HCEC 1CT (cell line): ENCODE measurements at regions not wholly inside any gene's neighbourhood (a gene's known extent, or its start where the extent isn't known, plus 50 kb on each side); places are given as distances from the start of the nearest gene placed in this dataset.
"Not testable (repeated sequence)": the region's sequence is repeated elsewhere in the genome, so short reads cannot be mapped to it uniquely, and the experiment has no call there.

Experiments
- DNase-seq: peaks from one replicate; pipeline ENCODE4 v3.0.0-alpha.2; 2017

DNA sequence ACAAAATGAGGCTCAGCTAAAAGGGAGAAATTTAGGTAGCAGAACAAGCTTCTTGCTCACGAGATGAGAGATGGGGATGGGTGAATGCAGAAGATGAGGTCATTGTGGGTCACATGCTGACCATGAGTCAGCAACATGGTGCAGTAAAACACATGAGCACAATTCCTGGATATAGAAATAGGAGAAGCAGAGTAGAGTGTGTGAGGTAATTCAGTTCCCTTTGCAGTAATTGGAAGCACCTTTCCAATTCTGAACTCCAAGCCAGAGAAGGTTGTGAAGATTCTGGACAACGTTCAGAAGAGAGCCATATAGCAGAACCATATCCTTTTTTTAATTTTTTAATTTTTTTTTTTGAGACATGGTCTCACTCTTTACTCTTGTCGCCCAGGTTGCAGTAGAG is 62.0 kb upstream of the LMNTD1 start:
- peak; percentile 90 for DNase-seq

DNA sequence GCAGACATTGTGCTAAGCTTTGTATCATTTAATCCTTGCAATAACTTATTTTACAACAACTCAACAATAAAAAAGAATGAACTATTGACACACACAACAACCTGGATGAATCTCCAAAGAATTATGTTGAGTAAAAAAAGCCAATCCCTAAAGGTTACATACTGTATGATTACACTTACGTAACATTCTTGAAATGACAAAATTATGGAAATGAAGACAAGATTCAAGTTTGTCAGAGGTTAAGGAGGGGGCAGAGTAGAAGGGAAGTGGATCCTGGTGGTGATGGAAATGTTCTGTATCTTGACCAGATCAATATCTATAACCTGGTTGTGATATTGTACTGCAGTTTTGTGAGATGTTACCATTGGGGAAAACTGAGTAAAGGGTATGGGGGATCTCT is 63.2 kb upstream of the LMNTD1 start:
- DNase-seq, result no peak

DNA sequence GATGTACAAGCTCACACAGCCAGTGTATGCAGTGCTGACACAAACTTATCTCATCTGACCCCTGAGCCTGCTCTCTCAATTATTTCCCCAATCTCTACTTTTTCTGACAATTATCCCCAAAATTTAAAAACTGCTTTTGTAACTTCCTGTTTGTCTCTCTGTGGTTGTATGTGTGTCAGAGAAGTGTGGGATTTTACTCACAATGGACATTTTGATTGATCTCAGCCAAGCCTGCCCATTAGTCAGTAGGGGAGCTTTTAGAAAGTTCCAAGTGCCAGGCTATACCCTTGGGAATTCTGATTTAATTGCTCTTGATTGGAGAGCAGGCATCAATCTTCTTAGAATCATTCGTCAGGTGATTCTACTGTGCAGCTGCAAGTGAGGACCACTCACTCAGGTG is 64.9 kb upstream of the LMNTD1 start:
- DNase-seq, result no peak

DNA sequence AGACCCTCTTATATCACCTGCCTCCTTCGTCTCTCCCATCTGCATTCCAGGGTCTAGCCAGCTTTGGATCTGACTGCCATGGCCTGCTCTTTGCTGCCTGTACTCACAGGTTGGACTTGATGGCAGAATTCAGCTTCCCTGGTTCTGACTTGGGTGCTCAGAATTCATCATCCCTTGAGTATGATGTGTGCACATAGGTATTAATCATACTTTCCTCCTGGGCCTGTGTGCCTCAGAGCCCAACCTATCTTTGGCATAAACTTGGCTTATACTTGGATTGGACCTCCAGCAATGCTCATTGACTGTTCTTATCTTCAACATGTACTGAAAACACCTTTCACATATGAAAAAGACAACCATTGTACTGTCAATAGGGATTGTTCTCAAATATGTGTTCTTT is 70.7 kb upstream of the LMNTD1 start:
- DNase-seq, result no peak

DNA sequence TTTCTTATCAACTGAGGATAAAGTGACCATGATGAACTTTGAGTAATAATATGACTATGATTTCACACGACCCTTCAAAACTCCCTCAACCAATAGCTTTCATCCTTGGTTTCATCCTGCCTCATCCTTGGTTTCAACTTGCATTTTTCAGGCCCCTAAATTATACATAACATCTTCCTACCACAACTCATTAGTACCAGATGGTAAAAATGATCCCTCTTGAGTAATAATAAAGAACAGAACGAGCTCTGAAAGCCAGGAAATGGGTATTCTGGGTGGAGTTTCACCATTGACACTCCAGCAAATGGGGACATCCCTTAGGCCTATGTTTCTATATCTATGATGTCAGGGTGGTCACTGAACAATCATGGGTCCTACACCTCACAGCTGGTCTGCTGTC is 72.1 kb upstream of the LMNTD1 start:
- no peak for DNase-seq

- no peak for DNase-seq
Measured at GRCh38 chr12:25629341-25629740, 76.3 kb upstream of the LMNTD1 start.

GRCh38 chr12:25630735-25631515 is 77.8 kb upstream of the LMNTD1 start:
- DNase-seq, result not testable (repeated sequence)

DNA sequence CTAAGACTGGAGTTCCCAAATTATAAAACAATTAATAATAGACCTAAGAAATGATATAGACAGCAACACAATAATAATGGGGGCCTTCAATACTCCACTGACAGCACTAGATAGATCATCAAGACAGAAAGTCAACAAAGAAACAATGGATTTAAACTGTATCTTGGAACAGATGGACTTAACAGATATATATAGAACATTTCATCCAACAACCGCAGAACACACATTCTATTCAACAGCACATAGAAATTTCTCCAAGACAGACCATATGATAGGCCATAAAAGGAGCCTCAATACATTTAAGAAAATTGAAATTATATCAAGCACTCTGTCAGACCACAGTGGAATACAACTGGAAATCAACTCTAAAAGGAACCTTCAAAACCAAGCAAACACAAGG is 80.1 kb upstream of the LMNTD1 start:
- not testable (repeated sequence) for DNase-seq

DNA sequence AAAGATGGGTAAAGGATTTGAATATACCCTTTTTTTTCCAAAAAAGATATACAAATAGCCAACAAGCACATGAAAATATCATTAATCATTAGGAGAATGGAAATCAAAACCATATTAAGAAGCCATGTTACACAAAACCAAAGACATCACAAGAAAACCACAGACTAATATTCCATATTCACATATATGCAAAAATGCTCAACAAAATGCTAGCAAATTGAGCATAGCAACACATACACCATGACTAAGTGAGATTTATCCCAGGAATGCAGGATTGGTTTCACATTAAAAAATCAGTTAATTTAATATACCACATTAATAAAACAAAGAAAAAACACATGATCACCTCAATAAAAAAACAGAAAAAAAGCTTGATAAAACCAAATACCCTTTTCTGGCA is 84.7 kb upstream of the LMNTD1 start:
- DNase-seq, result no peak

DNA sequence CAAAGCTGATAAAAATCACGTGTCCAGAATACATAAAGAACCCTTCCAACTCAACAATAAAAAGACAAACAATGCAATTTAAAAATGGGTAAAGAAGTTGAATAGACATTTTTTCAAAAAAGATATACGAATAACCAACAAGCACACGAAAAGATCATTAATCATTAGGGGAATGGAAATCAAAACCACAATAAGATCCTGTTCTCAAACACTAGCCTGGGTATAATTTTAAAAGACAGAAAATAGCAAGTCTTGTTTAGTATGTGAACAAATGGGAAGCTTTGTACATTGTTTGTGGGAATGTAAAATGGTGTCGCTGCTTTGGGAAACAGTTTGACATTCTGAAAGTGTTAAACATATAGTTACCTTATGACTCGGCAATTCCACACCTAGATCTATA is 86.3 kb upstream of the LMNTD1 start:
- DNase-seq, result no peak

GRCh38 chr12:25644979-25645378 is 91.9 kb upstream of the LMNTD1 start:
- DNase-seq, result no peak

DNA sequence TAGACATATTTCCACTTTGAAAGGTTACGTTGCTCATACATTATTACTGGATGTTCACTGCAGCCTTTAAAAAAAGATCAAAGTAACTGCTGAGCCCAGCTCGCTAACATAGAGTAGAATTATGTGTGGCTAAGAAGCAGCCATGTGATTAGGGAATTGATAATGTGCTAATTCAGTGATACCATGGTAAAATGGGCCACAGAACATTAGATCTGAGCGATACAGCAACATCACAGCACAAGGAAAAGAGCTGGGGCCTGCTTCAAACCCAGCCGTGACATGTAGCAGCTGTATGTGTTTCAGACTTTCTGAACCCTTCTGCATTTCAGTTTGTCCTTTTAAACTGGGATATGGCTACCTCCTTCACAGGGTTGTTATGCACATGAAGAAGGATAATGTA is 92.3 kb upstream of the LMNTD1 start:
- no peak for DNase-seq

GRCh38 chr12:25651931-25652330 is 98.8 kb upstream of the LMNTD1 start:
- no peak for DNase-seq

DNA sequence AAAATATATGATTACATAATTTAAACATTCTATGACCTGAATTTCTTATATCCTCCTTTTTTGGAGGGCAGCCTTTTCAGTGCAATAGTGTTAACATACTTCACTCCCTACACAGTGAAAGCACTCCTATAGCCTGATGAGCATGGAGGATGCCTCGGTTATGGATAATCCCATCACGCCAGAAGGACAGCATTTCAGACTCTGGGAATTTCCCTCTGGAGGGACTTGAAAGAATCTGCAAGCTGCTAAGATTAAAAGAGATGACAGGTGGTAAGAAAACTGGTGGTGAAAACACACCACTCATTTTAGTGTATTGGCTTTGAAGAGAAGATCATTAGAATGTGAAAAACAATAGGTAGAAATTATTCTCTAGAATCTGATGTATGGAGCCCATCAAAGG is 99.3 kb upstream of the LMNTD1 start:
- DNase-seq, result no peak

DNA sequence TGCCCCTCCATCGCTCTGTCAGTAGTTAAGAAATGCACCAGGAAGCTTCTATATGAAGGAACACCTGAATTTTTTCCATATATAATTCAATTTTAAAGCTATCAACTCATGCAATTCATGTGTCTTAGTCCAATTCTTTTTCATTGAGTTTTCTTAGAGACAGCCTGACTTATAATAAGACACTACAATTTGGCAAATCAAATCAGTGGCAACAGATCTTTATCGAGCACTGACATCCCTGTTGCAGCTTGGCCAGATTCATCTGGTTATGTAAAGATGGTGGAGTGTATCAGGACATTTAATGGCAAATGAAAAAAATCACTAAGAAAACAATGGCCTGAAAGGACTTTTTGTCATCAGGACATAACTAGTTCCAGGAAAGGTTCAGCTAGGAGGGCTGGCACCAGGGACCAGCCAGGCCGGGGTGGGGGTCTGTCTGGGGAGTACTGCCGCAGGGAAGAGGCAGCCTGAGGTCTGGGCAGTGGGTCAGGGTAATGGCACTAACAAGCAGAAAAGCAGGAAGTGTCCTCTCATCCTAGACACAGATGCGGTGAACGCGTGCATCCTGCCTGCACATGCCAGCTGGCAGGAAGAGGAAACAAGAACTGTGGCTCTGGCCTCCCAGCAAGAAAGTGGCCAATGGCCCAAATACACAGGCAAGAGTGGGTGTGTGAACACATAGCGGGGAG is 100.5 kb upstream of the LMNTD1 start:
- no peak for DNase-seq

DNA sequence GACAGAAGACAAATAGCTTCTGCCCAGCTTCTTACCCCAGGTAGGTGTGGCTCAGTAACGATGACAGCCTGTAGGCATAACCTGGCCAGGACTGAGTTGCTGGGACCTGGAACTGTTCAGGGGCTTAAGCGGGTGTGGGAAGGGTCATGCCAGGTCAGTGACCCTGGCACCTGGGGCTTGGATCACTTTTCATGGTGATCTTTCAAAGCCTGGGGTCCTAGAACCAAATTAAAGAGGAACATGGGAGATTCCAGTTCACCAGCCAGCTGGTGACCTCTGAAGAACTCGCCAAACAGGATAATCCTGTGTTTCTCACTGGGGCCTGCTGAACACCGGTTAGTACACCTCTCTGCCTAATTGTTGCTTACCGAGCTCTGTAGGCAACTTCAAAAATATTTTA is 102.6 kb upstream of the LMNTD1 start:
- no peak for DNase-seq

DNA sequence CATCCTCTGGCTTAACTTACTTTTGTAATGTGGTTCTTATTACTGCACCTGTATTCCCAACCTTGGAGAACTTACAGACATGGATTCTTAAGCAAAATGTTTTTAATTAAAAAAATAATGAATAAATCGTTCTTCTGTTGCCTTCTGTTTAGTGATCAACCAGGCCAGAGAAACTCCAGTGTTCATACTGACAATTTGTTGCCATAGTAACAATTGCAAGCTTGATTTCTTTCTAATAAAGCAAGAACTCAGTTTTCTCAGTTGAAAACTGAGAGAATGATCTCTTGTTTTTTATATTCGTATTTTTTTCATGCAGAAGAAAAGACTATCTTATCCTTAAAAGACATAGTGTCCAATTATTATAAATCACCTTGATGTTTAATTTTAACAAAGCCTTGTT is 106.5 kb upstream of the LMNTD1 start:
- DNase-seq, result no peak

DNA sequence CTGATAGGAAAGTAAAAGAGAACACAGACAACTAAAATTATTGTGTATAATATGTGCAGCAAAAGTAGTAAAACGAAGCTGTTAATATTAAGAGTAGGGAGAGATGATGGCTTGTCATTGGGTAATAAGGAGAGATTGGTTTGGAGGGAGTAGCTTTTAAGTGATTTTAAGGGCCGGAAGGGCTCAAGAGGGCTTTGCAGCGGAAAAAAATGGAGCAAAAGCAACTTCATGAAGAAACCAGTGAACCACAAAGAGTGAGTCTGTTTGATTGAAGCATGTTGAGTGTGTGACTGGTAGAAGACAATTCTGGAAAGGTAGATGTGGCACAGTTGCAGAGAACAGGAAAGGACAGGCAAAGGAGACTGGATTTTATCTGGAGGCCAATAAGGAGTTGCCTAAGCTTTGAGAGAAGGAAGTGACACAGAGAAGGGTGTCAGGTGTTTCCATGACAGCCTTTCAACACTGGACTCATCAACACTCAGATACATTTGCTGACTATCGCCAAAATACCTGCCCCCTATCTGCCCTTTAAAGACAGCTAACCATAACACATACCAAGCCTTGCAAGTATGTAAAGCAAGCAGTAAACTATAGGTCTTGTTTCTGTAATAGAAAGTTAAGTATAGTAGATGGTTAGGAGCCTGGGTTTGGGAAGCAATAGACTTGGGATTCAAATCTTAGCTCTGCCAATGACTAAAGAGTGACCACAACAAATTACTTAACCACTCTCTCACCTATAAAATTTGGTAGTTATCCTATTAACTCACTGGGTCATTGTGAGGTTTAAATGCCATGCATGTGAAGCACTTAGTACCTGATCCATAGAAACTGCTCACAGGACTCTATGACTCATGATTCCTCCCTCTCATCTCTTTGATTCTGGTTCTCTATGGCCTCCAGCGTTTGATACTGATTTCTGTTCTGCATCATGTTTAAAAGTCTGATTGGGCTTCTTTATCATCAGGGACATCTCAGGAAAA is 117.3 kb upstream of the LMNTD1 start:
- DNase-seq, result no peak

- no peak for DNase-seq
Measured at GRCh38 chr12:25675808-25676207, 122.7 kb upstream of the LMNTD1 start.

DNA sequence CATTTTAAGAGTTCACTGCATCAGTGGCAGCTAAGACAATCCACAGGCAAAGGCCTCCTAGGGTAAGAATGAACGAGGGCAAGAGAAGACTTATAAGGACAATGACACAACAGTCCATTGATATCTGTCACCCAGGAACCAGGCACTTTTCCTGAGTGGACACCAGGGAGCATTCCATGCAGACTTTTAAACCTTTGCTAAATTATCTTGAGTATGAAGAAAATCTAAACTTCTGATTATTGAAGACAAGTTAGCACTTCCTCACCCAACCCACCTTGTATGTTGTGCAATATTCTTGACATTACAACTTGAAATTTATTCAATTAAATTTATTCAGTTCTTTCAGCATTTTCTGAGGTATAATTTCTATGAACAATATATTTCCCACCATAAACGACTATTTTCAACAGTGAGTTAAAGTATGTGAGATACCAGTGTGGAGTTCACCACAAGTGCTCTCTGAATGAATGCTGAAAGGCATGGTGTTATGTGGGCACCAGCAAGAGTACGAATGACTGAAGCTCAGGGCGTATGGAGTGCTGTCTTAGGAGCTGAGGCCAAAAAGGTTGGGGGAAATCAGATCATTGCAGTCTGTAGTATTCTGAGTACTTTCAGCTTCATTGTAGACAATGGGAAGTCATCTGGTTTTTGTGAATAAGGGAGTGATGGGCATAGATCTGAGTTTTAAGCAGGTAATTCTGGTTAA is 124.3 kb upstream of the LMNTD1 start:
- DNase-seq, result peak; percentile 41

- DNase-seq, result peak; percentile 22
Measured at GRCh38 chr12:25681580-25681979, 128.5 kb upstream of the LMNTD1 start.

DNA sequence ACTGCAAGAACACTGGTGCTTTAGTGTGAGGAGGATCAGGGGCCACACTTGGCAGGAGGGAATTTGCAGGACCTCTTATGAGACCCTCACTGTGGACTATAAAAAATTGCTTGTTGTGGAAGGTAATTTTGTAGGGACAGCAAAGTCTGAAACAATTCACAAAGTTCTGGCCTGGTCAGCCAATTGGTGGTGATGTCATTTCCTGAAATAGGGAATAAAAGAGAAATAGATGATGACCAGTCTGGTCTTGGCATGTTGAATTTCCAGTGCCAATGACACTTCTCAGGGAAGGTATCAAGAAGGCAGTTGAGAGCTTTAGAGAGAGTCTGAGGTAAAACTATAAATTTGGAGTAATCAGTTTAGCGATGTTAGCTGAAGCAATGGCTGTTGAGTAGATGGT is 129.3 kb upstream of the LMNTD1 start:
- no peak for DNase-seq

- DNase-seq, result no peak
Measured at GRCh38 chr12:25684070-25684469, 131.0 kb upstream of the LMNTD1 start.
